ENCODE measurements at regions not wholly inside any gene's neighbourhood (a gene's known extent, or its start where the extent isn't known, plus 50 kb on each side); places are given as distances from the start of the nearest gene placed in this dataset.
A peak's percentile ranks its signal among the peaks of the same experiment; 100 is the strongest.

DNA sequence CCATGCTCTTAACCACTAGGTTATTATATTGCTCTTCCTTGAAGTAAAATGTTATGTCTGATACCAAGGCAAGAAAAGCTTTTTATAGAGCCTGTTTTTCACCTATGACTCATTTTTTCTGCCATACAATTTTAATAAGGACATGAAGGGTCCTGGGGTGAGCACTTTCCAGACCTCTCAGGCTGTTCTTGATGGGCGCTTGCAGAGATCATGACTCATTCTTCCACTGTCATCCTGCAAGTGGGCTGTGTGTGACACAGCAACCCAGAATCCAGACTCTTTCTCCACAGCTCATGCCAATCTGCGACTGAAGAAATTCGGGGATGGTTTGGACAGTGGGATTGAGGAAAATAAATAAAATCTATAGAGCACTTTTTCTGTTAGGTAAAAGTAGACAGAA, 506.7 kb upstream of the NBEA start:
- CTCF ChIA-PET: interaction anchor here (0.6 kb wide), 1 partner anchor 1024 kb away, joined by 3 read pairs; no protein-coding TSS in a partner anchor
- TF ChIP-seq ZNF324 (tag by site-specific recombination; IDR thresholded peaks at IDR 0.05) (no peak), ZSCAN4 (tag by site-specific recombination; IDR thresholded peaks at IDR 0.05) (no peak), ZNF302 (tag by site-specific recombination; IDR thresholded peaks at IDR 0.05; ENCODE audit: low read depth) (no peak), ZNF19 (tag by site-specific recombination; IDR thresholded peaks at IDR 0.05; ENCODE audit: low read depth) (no peak), ZNF560 (tag by site-specific recombination; IDR thresholded peaks at IDR 0.05; ENCODE audit: borderline replicate concordance) (no peak), ZNF660 (tag by site-specific recombination; IDR thresholded peaks at IDR 0.05) (peak; percentile 74), ZNF692 (tag by site-specific recombination; IDR thresholded peaks at IDR 0.05) (no peak), ZBTB17 (tag by site-specific recombination; IDR thresholded peaks at IDR 0.05) (peak; percentile 45; the same call in 1 of the 2 replicates), ZNF561 (tag by site-specific recombination; IDR thresholded peaks at IDR 0.05; ENCODE audit: borderline replicate concordance) (0 out of 2 replicates have a peak, but pooled peaks have one; percentile 39), ZNF677 (tag by site-specific recombination; IDR thresholded peaks at IDR 0.05) (peak; percentile 64; the same call in 1 of the 2 replicates), SP7 (tag by site-specific recombination; IDR thresholded peaks at IDR 0.05) (0 out of 2 replicates have a peak, but pooled peaks have one; percentile 25), GLIS1 (tag by site-specific recombination; IDR thresholded peaks at IDR 0.05) (0 out of 2 replicates have a peak, but pooled peaks have one; percentile 18), ZNF23 (tag by site-specific recombination; IDR thresholded peaks at IDR 0.05; ENCODE audit: borderline replicate concordance) (no peak), IKZF3 (tag by site-specific recombination; IDR thresholded peaks at IDR 0.05) (no peak)
- TF ChIP-seq, protein P1, sequence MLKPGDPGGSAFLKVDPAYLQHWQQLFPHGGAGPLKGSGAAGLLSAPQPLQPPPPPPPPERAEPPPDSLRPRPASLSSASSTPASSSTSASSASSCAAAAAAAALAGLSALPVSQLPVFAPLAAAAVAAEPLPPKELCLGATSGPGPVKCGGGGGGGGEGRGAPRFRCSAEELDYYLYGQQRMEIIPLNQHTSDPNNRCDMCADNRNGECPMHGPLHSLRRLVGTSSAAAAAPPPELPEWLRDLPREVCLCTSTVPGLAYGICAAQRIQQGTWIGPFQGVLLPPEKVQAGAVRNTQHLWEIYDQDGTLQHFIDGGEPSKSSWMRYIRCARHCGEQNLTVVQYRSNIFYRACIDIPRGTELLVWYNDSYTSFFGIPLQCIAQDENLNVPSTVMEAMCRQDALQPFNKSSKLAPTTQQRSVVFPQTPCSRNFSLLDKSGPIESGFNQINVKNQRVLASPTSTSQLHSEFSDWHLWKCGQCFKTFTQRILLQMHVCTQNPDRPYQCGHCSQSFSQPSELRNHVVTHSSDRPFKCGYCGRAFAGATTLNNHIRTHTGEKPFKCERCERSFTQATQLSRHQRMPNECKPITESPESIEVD (tag by site-specific recombination; IDR thresholded peaks at IDR 0.05): peak; percentile 44; the same call in 1 of the 2 replicates
- no peak overlapping the region for H3K27ac ChIP-seq (ENCODE audit: extremely low read depth, low read depth, low read length)
- no peaks in the 10 kb centered on the region for H3K36me3 ChIP-seq (ENCODE audit: control insufficient read depth in 2 of 2, insufficient read depth in 1 of 2, low read length in 2 of 2)
- no peaks in the 10 kb centered on the region for H3K4me1 ChIP-seq (ENCODE audit: control insufficient read depth, insufficient read depth, low read length)
- no peak overlapping the region for H3K4me3 ChIP-seq (ENCODE audit: low read depth, low read length)
- POLR2A ChIA-PET: no interaction called here
- no peaks in the 10 kb centered on the region for H3K9me3 ChIP-seq (ENCODE audit: control insufficient read depth, insufficient read depth, low read depth, low read length)

DNA sequence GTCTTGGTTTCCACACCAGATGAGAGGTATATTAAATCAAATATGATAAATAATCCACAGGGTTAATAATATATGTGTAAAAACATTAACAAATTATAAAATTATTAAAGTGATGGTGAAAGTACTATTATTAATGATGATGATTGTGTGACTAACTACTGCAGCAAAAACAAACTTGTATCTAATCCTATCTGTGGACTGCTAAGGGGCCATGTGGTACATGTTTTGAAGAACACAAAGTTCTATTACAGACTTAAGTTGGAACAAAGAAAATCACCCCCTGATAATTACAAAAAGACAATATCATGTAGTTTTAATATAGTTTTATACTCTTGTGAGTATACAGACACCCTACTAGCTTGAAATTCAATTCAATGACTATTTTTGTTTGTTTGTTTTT, 504.2 kb upstream of the NBEA start:
- no peaks in the 10 kb centered on the region for H3K4me1 ChIP-seq (ENCODE audit: control insufficient read depth, insufficient read depth, low read length)
- H3K27ac ChIP-seq (ENCODE audit: extremely low read depth, low read depth, low read length): no peak overlapping the region
- H3K9me3 ChIP-seq (ENCODE audit: control insufficient read depth, insufficient read depth, low read depth, low read length): no peaks in the 10 kb centered on the region
- no peaks in the 10 kb centered on the region for H3K36me3 ChIP-seq (ENCODE audit: control insufficient read depth in 2 of 2, insufficient read depth in 1 of 2, low read length in 2 of 2)
- ChIA-PET POLR2A (no interaction called here), CTCF (no interaction called here)
- H3K4me3 ChIP-seq (ENCODE audit: low read depth, low read length): no peak overlapping the region
- TF ChIP-seq ZNF221 (tag by site-specific recombination; IDR thresholded peaks at IDR 0.05; ENCODE audit: borderline replicate concordance) (no peak), ZNF843 (tag by site-specific recombination; IDR thresholded peaks at IDR 0.05) (no peak)

GRCh38 chr13:34452831-34453230, 489.2 kb upstream of the NBEA start:
- no peak overlapping the region for H3K4me3 ChIP-seq (ENCODE audit: low read depth, low read length)
- ChIA-PET POLR2A (no interaction called here), CTCF (no interaction called here)
- no peaks in the 10 kb centered on the region for H3K4me1 ChIP-seq (ENCODE audit: control insufficient read depth, insufficient read depth, low read length)
- no peaks in the 10 kb centered on the region for H3K9me3 ChIP-seq (ENCODE audit: control insufficient read depth, insufficient read depth, low read depth, low read length)
- H3K36me3 ChIP-seq (ENCODE audit: control insufficient read depth in 2 of 2, insufficient read depth in 1 of 2, low read length in 2 of 2): no peaks in the 10 kb centered on the region
- H3K27ac ChIP-seq (ENCODE audit: extremely low read depth, low read depth, low read length): no peak overlapping the region
- TF ChIP-seq ZNF558 (tag by site-specific recombination; IDR thresholded peaks at IDR 0.05): no peak
- no peak for TF ChIP-seq ZNF174 (tag by site-specific recombination; IDR thresholded peaks at IDR 0.05)
- no peak for TF ChIP-seq YY1 (tag by site-specific recombination; IDR thresholded peaks at IDR 0.05)
- no peak for TF ChIP-seq TRIM28 (IDR thresholded peaks at IDR 0.05; ENCODE audit: borderline replicate concordance, low read length)
- no peak for TF ChIP-seq ZIC2 (tag by site-specific recombination; IDR thresholded peaks at IDR 0.05)
- no peak for TF ChIP-seq ZNF146 (tag by site-specific recombination; IDR thresholded peaks at IDR 0.05)
- no peak for TF ChIP-seq ZNF629 (tag by site-specific recombination; IDR thresholded peaks at IDR 0.05)
- no peak for TF ChIP-seq EGR2 (tag by site-specific recombination; IDR thresholded peaks at IDR 0.05; ENCODE audit: low read depth)
- TF ChIP-seq ZNF292 (tag by site-specific recombination; IDR thresholded peaks at IDR 0.05; ENCODE audit: borderline replicate concordance, low read depth): no peak
- TF ChIP-seq OVOL3 (tag by site-specific recombination; IDR thresholded peaks at IDR 0.05): no peak
- no peak for TF ChIP-seq SCRT2 (tag by site-specific recombination; IDR thresholded peaks at IDR 0.05)
- no peak for TF ChIP-seq ZNF155 (tag by site-specific recombination; IDR thresholded peaks at IDR 0.05)
- no peak for TF ChIP-seq ZNF24 (tag by site-specific recombination; IDR thresholded peaks at IDR 0.05)
- no peak for TF ChIP-seq ZNF830 (tag by site-specific recombination; IDR thresholded peaks at IDR 0.05; ENCODE audit: low read depth)
- no peak for TF ChIP-seq ZNF548 (tag by site-specific recombination; IDR thresholded peaks at IDR 0.05)
